Mesendoderm (in vitro differentiated cells): ENCODE measurements at regions not wholly inside any gene's neighbourhood (a gene's known extent, or its start where the extent isn't known, plus 50 kb on each side); places are given as distances from the start of the nearest gene placed in this dataset.

Experiments
- DNase-seq: peaks from one replicate; pipeline ENCODE4 v3.0.0; 2013
- H2AK5ac ChIP-seq: 2 replicates; pipeline ENCODE4 v1.6.1; 2013; ENCODE audit warnings: low read length, inconsistent platforms
- H2BK120ac ChIP-seq: 2 replicates; pipeline ENCODE4 v1.6.1; 2013; ENCODE audit warnings: low read depth, mild to moderate bottlenecking, low read length, moderate library complexity, mixed read lengths
- H2BK15ac ChIP-seq: replicated peaks from 2 replicates; pipeline ENCODE4 v1.6.1; 2013; ENCODE audit warnings: low read depth, mild to moderate bottlenecking, moderate library complexity
- H2BK5ac ChIP-seq: 2 replicates; pipeline ENCODE4 v1.6.1; 2013; ENCODE audit warnings: low read length, inconsistent platforms
- H3K18ac ChIP-seq: 2 replicates; pipeline ENCODE4 v1.6.1; 2013; ENCODE audit warnings: mild to moderate bottlenecking, low read length, mixed read lengths
- H3K23ac ChIP-seq: one replicate; pipeline ENCODE4 v1.6.1; 2013; ENCODE audit warnings: low read length
- H3K27ac ChIP-seq: 2 replicates; pipeline ENCODE4 v1.5.1; 2013; ENCODE audit warnings: low read depth, mild to moderate bottlenecking, inconsistent platforms, low read length, moderate library complexity
- H3K27me3 ChIP-seq: 2 replicates; pipeline ENCODE4 v1.6.1; 2013; ENCODE audit warnings: low read length, control low read depth, mild to moderate bottlenecking, inconsistent platforms; ENCODE audit not compliant: insufficient read depth, poor library complexity
- H3K36me3 ChIP-seq: 2 replicates; pipeline ENCODE4 v1.6.1; 2013; ENCODE audit warnings: low read length, inconsistent platforms; ENCODE audit not compliant: control insufficient read depth, insufficient read depth
- H3K4ac ChIP-seq: one replicate; pipeline ENCODE4 v1.6.1; 2013; ENCODE audit warnings: low read depth, mild to moderate bottlenecking, low read length, moderate library complexity
- H3K4me1 ChIP-seq: 2 replicates; pipeline ENCODE4 v1.6.1; 2013; ENCODE audit warnings: low read depth, low read length, inconsistent platforms; ENCODE audit not compliant: control insufficient read depth
- H3K4me2 ChIP-seq: 2 replicates; pipeline ENCODE4 v1.6.1; 2013; ENCODE audit warnings: low read length
- H3K4me3 ChIP-seq: 2 replicates; pipeline ENCODE4 v1.5.1; 2013; ENCODE audit warnings: mild to moderate bottlenecking, low read length
- H3K56ac ChIP-seq: one replicate; pipeline ENCODE4 v1.6.1; 2013; ENCODE audit warnings: low read length
- H3K79me1 ChIP-seq: 2 replicates; pipeline ENCODE4 v1.6.1; 2013; ENCODE audit warnings: low read length, inconsistent platforms
- H3K79me2 ChIP-seq: 2 replicates; pipeline ENCODE4 v1.6.1; 2013; ENCODE audit warnings: mild to moderate bottlenecking, low read length; ENCODE audit not compliant: control insufficient read depth, insufficient read depth
- H3K9ac ChIP-seq: 2 replicates; pipeline ENCODE4 v1.6.1; 2013; ENCODE audit warnings: low read length, inconsistent platforms
- H4K5ac ChIP-seq: one replicate; pipeline ENCODE4 v1.6.1; 2013; ENCODE audit warnings: low read length
- H4K8ac ChIP-seq: one replicate; pipeline ENCODE4 v1.6.1; 2013; ENCODE audit warnings: low read depth, mild to moderate bottlenecking, control low read depth, low read length, moderate library complexity
- WGBS: extraction: QIAGEN DNeasy Blood & Tissue Kit; methylation state at CpG from one replicate; pipeline ENCODE4 v1.1.7; 2013; ENCODE audit warnings: low lambda C conversion rate, missing lambda C conversion rate; ENCODE audit not compliant: insufficient coverage; ENCODE audit errors: extremely low coverage; 5-methylcytosine and 5-hydroxymethylcytosine counted together

GRCh38 chr2:153005071-153005730, 286.8 kb downstream of the ARL6IP6 start:
- no peak overlapping the region for H4K8ac ChIP-seq
- DNase-seq, result no peak
- H3K27ac ChIP-seq, result no peak overlapping the region
- H3K56ac ChIP-seq, result no peak overlapping the region
- H2BK5ac ChIP-seq, result no peak overlapping the region
- no peak overlapping the region for H3K9ac ChIP-seq
- H3K27me3 ChIP-seq, result no peaks in the 10 kb centered on the region
- no peaks in the 10 kb centered on the region for H3K79me1 ChIP-seq
- H2AK5ac ChIP-seq, result no peak overlapping the region
- no peaks in the 10 kb centered on the region for H3K36me3 ChIP-seq
- H2BK120ac ChIP-seq, result no peak overlapping the region
- H2BK15ac ChIP-seq, result no peak overlapping the region
- no peak overlapping the region for H3K18ac ChIP-seq
- no peak overlapping the region for H3K4me2 ChIP-seq
- H3K79me2 ChIP-seq, result no peaks in the 10 kb centered on the region
- H3K4me1 ChIP-seq, result no peaks in the 10 kb centered on the region
- no peak overlapping the region for H3K23ac ChIP-seq
- no peak overlapping the region for H3K4ac ChIP-seq
- no peak overlapping the region for H4K5ac ChIP-seq
- no CpG with 5 or more reads among the region's 5 CpGs for WGBS
- no peak overlapping the region for H3K4me3 ChIP-seq

- Histone ChIP-seq H3K27me3 (no peaks in the 10 kb centered on the region), H3K4ac (no peak overlapping the region), H3K4me1 (no peaks in the 10 kb centered on the region), H3K79me2 (no peaks in the 10 kb centered on the region), H4K8ac (no peak overlapping the region), H3K23ac (no peak overlapping the region), H2BK5ac (no peak overlapping the region), H3K27ac (no peak overlapping the region), H3K4me3 (no peak overlapping the region), H3K56ac (no peak overlapping the region), H2BK15ac (no peak overlapping the region), H3K9ac (no peak overlapping the region), H3K18ac (no peak overlapping the region), H4K5ac (no peak overlapping the region), H2BK120ac (no peak overlapping the region), H3K36me3 (no peaks in the 10 kb centered on the region), H3K4me2 (no peak overlapping the region), H3K79me1 (no peaks in the 10 kb centered on the region), H2AK5ac (no peak overlapping the region)
- no CpG with 5 or more reads among the region's 3 CpGs for WGBS
- no peak for DNase-seq
These were observed 286.2 kb downstream of the ARL6IP6 start for GRCh38 chr2:153004627-153005026.

GRCh38 chr2:152974146-152974545, 255.7 kb downstream of the ARL6IP6 start:
- no peak overlapping the region for H3K23ac ChIP-seq
- DNase-seq, result no peak
- no peak overlapping the region for H2AK5ac ChIP-seq
- no peak overlapping the region for H4K5ac ChIP-seq
- no peak overlapping the region for H3K9ac ChIP-seq
- H2BK5ac ChIP-seq, result no peak overlapping the region
- no peak overlapping the region for H2BK15ac ChIP-seq
- no peaks in the 10 kb centered on the region for H3K79me1 ChIP-seq
- no peak overlapping the region for H3K56ac ChIP-seq
- H4K8ac ChIP-seq, result no peak overlapping the region
- H3K4me2 ChIP-seq, result no peak overlapping the region
- no peak overlapping the region for H3K4me3 ChIP-seq
- no peak overlapping the region for H2BK120ac ChIP-seq
- no peak overlapping the region for H3K27ac ChIP-seq
- WGBS, result no CpG with 5 or more reads among the region's 1 CpG
- H3K4me1 ChIP-seq, result no peaks in the 10 kb centered on the region
- H3K27me3 ChIP-seq, result peaks cover 2% of the 10 kb centered on the region
- no peaks in the 10 kb centered on the region for H3K79me2 ChIP-seq
- no peak overlapping the region for H3K4ac ChIP-seq
- no peaks in the 10 kb centered on the region for H3K36me3 ChIP-seq
- H3K18ac ChIP-seq, result no peak overlapping the region

- Histone ChIP-seq H2AK5ac (no peak overlapping the region), H2BK120ac (no peak overlapping the region), H3K18ac (no peak overlapping the region), H3K4me2 (no peak overlapping the region), H3K4me1 (no peaks in the 10 kb centered on the region), H2BK5ac (no peak overlapping the region), H3K4ac (no peak overlapping the region), H4K8ac (no peak overlapping the region), H3K4me3 (no peak overlapping the region), H3K36me3 (no peaks in the 10 kb centered on the region), H3K9ac (no peak overlapping the region), H3K23ac (no peak overlapping the region), H3K56ac (no peak overlapping the region), H3K27me3 (peaks cover 2% of the 10 kb centered on the region), H3K27ac (no peak overlapping the region), H3K79me2 (no peaks in the 10 kb centered on the region), H2BK15ac (no peak overlapping the region), H3K79me1 (no peaks in the 10 kb centered on the region), H4K5ac (no peak overlapping the region)
- DNase-seq, result no peak
- no CpG with 5 or more reads among the region's 1 CpG for WGBS
These were observed 253.3 kb downstream of the ARL6IP6 start for GRCh38 chr2:152971685-152972084.

- no peak overlapping the region for H3K18ac ChIP-seq
- H3K4me2 ChIP-seq, result no peak overlapping the region
- no peak for DNase-seq
- no peak overlapping the region for H3K56ac ChIP-seq
- no peak overlapping the region for H3K23ac ChIP-seq
- no peak overlapping the region for H2BK5ac ChIP-seq
- no CpG with 5 or more reads among the region's 2 CpGs for WGBS
- H3K9ac ChIP-seq, result no peak overlapping the region
- H2BK120ac ChIP-seq, result no peak overlapping the region
- no peaks in the 10 kb centered on the region for H3K36me3 ChIP-seq
- no peak overlapping the region for H3K27ac ChIP-seq
- H3K27me3 ChIP-seq, result no peaks in the 10 kb centered on the region
- H2BK15ac ChIP-seq, result no peak overlapping the region
- H3K4ac ChIP-seq, result no peak overlapping the region
- H4K8ac ChIP-seq, result no peak overlapping the region
- H3K79me2 ChIP-seq, result no peaks in the 10 kb centered on the region
- H3K79me1 ChIP-seq, result no peaks in the 10 kb centered on the region
- no peaks in the 10 kb centered on the region for H3K4me1 ChIP-seq
- H3K4me3 ChIP-seq, result no peak overlapping the region
- no peak overlapping the region for H4K5ac ChIP-seq
- no peak overlapping the region for H2AK5ac ChIP-seq
These were observed 244.0 kb downstream of the ARL6IP6 start for GRCh38 chr2:152962446-152962845.

- H2BK120ac ChIP-seq, result no peak overlapping the region
- H3K23ac ChIP-seq, result no peak overlapping the region
These were observed 242.9 kb downstream of the ARL6IP6 start for GRCh38 chr2:152961351-152961750.

More at GRCh38 chr2:152961351-152961750, 242.9 kb downstream of the ARL6IP6 start:
- H3K36me3 ChIP-seq, result no peaks in the 10 kb centered on the region
- WGBS, result no CpG with 5 or more reads among the region's 4 CpGs
- no peak for DNase-seq
- H4K8ac ChIP-seq, result no peak overlapping the region
- no peaks in the 10 kb centered on the region for H3K4me1 ChIP-seq
- no peak overlapping the region for H3K18ac ChIP-seq
- no peak overlapping the region for H3K4me3 ChIP-seq
- no peak overlapping the region for H3K4me2 ChIP-seq
- H3K4ac ChIP-seq, result no peak overlapping the region
- no peak overlapping the region for H3K27ac ChIP-seq
- H2BK15ac ChIP-seq, result no peak overlapping the region
- H2BK5ac ChIP-seq, result no peak overlapping the region
- H2AK5ac ChIP-seq, result no peak overlapping the region
- H4K5ac ChIP-seq, result no peak overlapping the region
- no peaks in the 10 kb centered on the region for H3K79me1 ChIP-seq
- no peak overlapping the region for H3K56ac ChIP-seq
- H3K79me2 ChIP-seq, result no peaks in the 10 kb centered on the region
- H3K9ac ChIP-seq, result no peak overlapping the region
- H3K27me3 ChIP-seq, result no peaks in the 10 kb centered on the region
